Ishikawa (cell line): ENCODE measurements at regions not wholly inside any gene's neighbourhood (a gene's known extent, or its start where the extent isn't known, plus 50 kb on each side); places are given as distances from the start of the nearest gene placed in this dataset.

ENCODE experiments used
- CEBPB ChIP-seq: IDR thresholded peaks from 2 replicates; pipeline ENCODE4 v1.6.1; 2012
- CREB1 ChIP-seq: IDR thresholded peaks from 2 replicates; pipeline ENCODE4 v1.6.1; 2012; ENCODE audit warnings: low read depth
- EGR1 ChIP-seq: IDR thresholded peaks from 2 replicates; pipeline ENCODE4 v1.6.1; 2012
- EP300 ChIP-seq: IDR thresholded peaks from 2 replicates; pipeline ENCODE4 v1.6.1; 2012; ENCODE audit warnings: borderline replicate concordance
- FOXM1 ChIP-seq: IDR thresholded peaks from 2 replicates; pipeline ENCODE4 v1.6.1; 2012; ENCODE audit warnings: low read depth, borderline replicate concordance
- NFIC ChIP-seq: IDR thresholded peaks from 2 replicates; pipeline ENCODE4 v1.6.1; 2012
- RAD21 ChIP-seq: IDR thresholded peaks from 2 replicates; pipeline ENCODE4 v1.6.1; 2012; ENCODE audit warnings: low read depth
- TAF1 ChIP-seq: IDR thresholded peaks from 2 replicates; pipeline ENCODE4 v1.6.1; 2012; ENCODE audit warnings: low read depth, mild to moderate bottlenecking
- TCF12 ChIP-seq: IDR thresholded peaks from 2 replicates; pipeline ENCODE4 v1.6.1; 2012; ENCODE audit warnings: low read depth
- TEAD4 ChIP-seq: IDR thresholded peaks from 2 replicates; pipeline ENCODE4 v1.6.1; 2012
- YY1 ChIP-seq: IDR thresholded peaks from 2 replicates; pipeline ENCODE4 v1.6.1; 2012; ENCODE audit warnings: low read depth
- ZBTB7A ChIP-seq: IDR thresholded peaks from 2 replicates; pipeline ENCODE4 v1.6.1; 2012; ENCODE audit warnings: low read depth
- TF ChIP-seq, protein P1 (sequence below): IDR thresholded peaks from 2 replicates; pipeline ENCODE4 v1.6.1; 2012; ENCODE audit warnings: low read depth, mild to moderate bottlenecking
- TF ChIP-seq, protein P2 (sequence below): IDR thresholded peaks from 2 replicates; pipeline ENCODE4 v1.6.1; 2012
- TF ChIP-seq, protein P3 (sequence below): IDR thresholded peaks from 2 replicates; pipeline ENCODE4 v1.6.1; 2012

DNA sequence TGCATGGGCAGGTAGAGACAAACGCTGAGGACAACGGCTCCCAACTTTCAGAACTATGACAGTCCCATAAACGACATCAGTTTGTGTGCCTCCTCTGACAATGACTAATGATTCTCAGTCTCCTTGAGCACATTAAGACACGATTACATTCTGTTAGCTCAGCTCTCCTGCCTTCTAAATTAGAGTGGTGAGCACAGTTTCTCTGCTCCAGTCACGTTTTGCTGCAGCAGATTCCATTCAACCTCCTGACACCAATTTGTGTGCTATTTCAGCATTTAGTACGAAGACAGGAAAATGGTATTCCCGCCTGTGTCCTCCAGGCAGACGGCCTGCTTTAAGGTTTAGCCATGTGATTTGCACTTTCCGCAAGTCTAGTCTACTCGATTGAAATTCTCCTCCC, 458.4 kb upstream of the CFAP20DC start:
- TF ChIP-seq TAF1 (no peak), NFIC (no peak), EP300 (no peak)

DNA sequence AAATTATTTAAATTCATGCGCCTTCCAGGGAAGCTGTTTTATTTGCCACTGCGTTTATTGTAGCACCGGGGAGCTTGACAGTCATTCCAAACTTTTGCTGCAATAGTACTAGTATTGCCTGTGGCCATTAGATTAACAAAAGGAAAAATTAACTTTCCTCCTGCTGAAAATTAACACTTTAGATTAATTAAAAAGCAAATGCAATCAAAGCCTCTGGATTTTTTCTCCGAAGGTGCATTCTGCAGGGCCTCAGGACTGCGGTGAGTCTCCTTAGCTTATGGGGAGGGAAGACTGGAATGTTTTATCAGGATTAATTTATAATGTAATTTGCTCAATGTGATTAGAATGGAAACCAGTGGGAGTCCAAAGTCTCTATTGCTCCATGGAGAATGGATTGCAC, 456.4 kb upstream of the CFAP20DC start:
- TF ChIP-seq NFIC (no peak), EGR1 (no peak)

DNA sequence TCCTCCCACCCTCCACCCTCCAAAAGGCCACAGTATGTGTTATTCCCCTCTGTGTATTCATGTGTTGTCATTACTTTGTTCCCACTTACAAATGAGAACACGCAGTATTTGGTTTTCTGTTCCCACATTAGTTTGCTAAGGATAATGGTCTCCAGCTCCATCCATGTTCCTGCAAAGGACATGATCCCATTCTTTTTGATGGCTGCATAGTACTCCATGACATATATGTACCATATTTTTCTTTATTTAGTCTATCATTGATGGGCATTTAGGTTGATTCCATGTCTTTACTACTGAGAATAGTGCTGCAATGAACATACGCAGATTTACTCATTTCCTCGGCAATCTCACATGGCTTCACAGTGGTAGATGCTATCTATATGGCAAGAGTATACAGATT, 453.6 kb upstream of the CFAP20DC start:
- no peak for TF ChIP-seq TCF12
- TF ChIP-seq, protein P1, sequence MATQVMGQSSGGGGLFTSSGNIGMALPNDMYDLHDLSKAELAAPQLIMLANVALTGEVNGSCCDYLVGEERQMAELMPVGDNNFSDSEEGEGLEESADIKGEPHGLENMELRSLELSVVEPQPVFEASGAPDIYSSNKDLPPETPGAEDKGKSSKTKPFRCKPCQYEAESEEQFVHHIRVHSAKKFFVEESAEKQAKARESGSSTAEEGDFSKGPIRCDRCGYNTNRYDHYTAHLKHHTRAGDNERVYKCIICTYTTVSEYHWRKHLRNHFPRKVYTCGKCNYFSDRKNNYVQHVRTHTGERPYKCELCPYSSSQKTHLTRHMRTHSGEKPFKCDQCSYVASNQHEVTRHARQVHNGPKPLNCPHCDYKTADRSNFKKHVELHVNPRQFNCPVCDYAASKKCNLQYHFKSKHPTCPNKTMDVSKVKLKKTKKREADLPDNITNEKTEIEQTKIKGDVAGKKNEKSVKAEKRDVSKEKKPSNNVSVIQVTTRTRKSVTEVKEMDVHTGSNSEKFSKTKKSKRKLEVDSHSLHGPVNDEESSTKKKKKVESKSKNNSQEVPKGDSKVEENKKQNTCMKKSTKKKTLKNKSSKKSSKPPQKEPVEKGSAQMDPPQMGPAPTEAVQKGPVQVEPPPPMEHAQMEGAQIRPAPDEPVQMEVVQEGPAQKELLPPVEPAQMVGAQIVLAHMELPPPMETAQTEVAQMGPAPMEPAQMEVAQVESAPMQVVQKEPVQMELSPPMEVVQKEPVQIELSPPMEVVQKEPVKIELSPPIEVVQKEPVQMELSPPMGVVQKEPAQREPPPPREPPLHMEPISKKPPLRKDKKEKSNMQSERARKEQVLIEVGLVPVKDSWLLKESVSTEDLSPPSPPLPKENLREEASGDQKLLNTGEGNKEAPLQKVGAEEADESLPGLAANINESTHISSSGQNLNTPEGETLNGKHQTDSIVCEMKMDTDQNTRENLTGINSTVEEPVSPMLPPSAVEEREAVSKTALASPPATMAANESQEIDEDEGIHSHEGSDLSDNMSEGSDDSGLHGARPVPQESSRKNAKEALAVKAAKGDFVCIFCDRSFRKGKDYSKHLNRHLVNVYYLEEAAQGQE, result no peak
- TF ChIP-seq, protein P2, sequence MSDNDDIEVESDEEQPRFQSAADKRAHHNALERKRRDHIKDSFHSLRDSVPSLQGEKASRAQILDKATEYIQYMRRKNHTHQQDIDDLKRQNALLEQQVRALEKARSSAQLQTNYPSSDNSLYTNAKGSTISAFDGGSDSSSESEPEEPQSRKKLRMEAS, result no peak
- no peak for TF ChIP-seq CEBPB
- TF ChIP-seq ZBTB7A, result no peak
- TF ChIP-seq RAD21, result no peak
- no peak for TF ChIP-seq YY1
- TF ChIP-seq TEAD4, result no peak
- no peak for TF ChIP-seq FOXM1
- TF ChIP-seq, protein P3, sequence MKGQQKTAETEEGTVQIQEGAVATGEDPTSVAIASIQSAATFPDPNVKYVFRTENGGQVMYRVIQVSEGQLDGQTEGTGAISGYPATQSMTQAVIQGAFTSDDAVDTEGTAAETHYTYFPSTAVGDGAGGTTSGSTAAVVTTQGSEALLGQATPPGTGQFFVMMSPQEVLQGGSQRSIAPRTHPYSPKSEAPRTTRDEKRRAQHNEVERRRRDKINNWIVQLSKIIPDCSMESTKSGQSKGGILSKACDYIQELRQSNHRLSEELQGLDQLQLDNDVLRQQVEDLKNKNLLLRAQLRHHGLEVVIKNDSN, result no peak
- TF ChIP-seq EGR1, result no peak
- TF ChIP-seq TAF1, result no peak
- TF ChIP-seq NFIC, result no peak
- TF ChIP-seq CREB1, result no peak
- TF ChIP-seq EP300, result no peak

DNA sequence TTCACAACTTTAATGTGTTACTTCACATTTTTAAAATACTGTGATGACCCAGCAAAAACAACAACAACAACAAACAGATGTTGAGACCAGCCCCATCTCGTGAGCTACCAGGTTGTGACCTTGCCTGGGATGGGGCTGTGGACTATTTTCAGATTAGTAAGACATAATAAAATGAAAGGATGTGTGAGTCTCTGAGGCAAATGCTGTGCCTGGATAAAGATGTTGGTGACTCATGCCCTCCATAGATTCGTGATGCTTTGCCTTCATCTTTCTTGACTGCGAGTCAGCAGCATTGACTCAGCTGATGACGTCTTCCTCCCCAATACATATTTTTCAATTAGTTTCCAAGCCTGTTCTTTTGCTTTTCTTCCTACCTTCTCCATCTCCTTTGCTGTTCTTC, 453.0 kb upstream of the CFAP20DC start:
- TF ChIP-seq CEBPB (no peak), TAF1 (no peak), TCF12 (no peak), YY1 (no peak), RAD21 (no peak), NFIC (no peak), CREB1 (no peak), FOXM1 (no peak), EP300 (no peak), TEAD4 (no peak), ZBTB7A (no peak), EGR1 (no peak)
- TF ChIP-seq, protein P3, result no peak
- TF ChIP-seq, protein P1, result no peak
- TF ChIP-seq, protein P2, result no peak

DNA sequence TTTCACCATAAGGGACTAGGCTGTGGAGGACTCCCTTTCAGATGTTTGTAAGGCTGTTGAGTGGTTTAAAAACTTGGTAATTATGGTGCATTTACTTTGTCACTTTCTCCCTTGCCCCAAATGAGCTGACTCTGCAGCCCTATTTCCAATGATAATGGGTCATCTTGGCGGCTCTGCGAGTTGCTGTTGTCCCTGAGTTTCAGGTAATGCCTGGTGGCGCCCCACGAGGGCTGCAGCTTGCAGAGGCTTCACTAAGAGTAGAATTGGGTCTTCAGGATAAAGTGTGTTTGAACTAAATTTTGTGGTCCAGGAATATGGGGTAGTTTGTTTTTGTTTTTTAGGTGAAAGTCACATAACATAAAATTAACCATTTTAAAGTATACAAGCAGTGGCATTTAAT, 450.1 kb upstream of the CFAP20DC start:
- TF ChIP-seq EP300 (no peak), CREB1 (no peak), CEBPB (no peak)

DNA sequence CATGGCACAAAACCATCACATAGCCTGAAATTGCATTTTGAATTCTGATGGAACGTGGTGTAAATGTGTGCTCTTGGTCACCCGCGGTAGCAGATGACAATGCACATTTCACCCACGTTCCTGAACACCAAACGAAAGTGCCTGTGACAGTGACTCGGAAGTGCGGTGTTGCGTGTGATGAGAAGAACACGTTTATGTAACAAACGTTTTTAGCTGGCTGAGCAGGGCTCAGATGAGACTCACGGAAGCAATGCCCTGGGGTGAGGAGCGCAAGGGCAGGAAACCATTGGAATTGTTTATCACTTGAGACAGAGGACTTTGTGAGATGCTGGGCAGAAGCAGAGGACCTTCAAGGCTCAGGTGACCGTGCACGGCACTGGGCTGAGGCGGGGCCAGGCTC, 449.2 kb upstream of the CFAP20DC start:
- TF ChIP-seq, protein P2, result no peak
- TF ChIP-seq YY1 (no peak), ZBTB7A (no peak), EGR1 (no peak), TAF1 (no peak), FOXM1 (no peak), CEBPB (no peak), CREB1 (no peak), RAD21 (no peak), TCF12 (no peak), NFIC (no peak), TEAD4 (no peak), EP300 (no peak)
- TF ChIP-seq, protein P3, result no peak
- TF ChIP-seq, protein P1, result no peak
